ENCODE measurements at regions not wholly inside any gene's neighbourhood (a gene's known extent, or its start where the extent isn't known, plus 50 kb on each side); places are given as distances from the start of the nearest gene placed in this dataset.
"Not testable (repeated sequence)": the region's sequence is repeated elsewhere in the genome, so short reads cannot be mapped to it uniquely, and the experiment has no call there.

DNA sequence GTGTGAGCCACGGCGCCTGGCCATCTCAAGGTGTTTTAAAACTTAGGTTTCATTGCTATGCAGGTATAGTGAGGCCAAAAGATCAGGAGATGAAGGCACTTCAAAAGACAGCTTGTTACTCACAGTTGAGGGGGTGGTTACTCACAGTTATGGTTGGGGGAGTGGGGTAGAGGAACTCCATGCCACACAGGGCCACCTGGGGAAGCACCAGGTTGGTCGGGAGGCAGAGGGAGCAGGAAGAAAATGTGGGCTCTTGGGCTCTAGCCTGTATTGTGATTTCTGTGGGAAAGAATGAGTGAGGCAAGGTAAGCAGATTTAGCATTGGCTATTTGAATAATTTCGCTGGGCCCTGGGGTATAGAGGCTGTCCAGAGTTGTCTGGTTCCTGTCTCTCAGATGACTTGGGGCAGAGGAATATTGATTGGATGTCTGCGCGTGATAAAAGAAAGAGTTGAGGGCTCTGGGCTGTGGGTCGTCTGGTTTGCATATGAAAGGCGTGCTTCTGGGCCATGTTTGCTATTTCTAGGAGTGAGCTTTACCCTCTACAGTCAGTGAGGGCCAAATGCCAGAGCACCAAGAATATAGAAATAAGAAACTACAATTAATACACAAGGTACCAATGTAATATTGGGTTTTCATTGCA lies 226.1 kb upstream of the FAM240B start:
- not testable (repeated sequence) for H3K4me3 ChIP-seq (ENCODE audit: low read depth, low read length); DNase-seq (ENCODE audit: low read depth)

DNA sequence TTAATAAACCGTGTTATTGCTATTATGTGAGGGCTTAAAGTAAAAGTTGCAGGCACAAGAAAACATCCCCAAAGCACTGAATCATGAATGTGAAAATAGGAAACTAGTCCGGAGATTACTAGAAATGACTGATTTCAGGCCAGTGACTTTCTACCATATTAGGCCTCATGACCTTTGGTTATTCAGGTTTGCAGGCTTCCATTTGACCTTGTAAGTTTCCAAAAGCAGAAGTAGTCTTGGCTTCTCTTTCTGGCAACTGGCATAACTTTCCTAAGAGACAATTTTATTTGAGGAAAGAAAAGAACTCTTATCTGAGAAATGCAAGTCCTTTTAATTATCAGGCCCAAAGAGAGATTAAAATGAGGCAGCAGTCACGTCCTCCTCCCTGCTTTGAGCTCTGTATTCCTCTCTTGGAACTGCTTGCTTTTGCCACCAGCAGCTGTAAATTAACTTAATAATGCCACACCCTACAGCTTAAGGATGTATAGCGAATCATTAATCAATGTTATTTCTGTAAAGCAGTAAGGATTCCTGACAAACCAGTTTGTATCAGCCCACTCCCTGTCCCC lies 225.0 kb upstream of the FAM240B start:
- DNase-seq (ENCODE audit: low read depth); H3K4me3 ChIP-seq (ENCODE audit: low read depth, low read length): not testable (repeated sequence)

DNA sequence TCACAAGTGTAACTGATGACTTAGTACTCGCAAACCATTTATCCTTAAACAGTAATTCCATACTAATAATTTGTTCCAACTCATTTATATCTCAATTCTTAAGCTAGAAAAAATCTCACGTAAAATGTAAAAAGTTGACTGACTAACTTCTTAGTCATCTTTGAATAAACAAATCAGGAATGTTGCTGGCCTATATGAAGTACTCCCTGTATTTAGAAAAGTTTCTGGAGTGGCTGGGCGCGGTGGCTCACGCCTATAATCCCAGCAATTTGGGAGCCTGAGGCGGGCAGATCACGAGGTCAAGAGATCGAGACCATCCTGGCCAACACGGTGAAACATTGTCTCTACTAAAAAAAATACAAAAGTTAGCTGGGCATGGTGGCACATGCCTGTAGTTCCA lies 220.6 kb upstream of the FAM240B start:
- H3K4me3 ChIP-seq (ENCODE audit: low read depth, low read length), result not testable (repeated sequence)

DNA sequence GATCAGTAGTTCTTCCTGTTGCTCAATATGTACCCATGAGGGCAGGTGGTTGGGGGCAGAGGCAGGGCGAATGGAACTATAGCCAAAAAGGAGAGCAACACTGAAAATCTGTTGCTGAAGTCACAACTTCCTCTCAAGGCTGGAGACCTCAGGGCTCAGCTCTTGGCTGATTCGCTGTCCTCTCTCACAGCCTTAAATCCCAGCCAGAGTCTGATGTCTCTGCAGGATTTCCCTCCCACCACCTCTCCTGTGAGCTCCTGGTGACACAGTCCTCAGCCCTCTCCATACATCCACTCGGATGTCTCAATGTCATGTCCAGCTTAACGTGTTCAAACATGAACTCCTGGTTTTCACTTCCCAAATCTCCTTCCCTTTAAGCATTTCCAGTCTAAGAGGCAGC lies 218.7 kb upstream of the FAM240B start:
- DNase-seq (ENCODE audit: low read depth); H3K4me3 ChIP-seq (ENCODE audit: low read depth, low read length): not testable (repeated sequence)

More for the DNA sequence above, 220.6 kb upstream of the FAM240B start:
- not testable (repeated sequence) for DNase-seq (ENCODE audit: low read depth)

DNA sequence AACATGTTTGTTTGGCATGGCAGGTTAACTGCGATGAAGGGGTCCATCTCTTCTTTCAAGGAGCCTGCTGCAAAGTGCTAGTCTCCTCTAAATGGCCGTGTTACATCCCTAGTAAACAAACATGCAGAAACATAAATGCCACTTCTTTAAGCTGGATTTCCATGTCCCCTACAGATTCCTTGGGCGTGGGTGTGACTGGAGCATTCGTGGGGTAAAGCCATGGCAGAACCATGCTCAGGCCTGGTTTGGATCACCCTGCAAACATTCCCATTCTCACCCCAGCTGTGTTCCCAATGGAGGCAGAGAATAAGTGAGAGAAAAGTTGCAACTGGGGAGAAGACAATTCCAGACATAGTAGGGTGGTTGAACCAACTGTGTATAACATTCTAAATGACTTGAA lies 208.0 kb upstream of the FAM240B start:
- not testable (repeated sequence) for DNase-seq (ENCODE audit: low read depth); H3K4me3 ChIP-seq (ENCODE audit: low read depth, low read length)

DNA sequence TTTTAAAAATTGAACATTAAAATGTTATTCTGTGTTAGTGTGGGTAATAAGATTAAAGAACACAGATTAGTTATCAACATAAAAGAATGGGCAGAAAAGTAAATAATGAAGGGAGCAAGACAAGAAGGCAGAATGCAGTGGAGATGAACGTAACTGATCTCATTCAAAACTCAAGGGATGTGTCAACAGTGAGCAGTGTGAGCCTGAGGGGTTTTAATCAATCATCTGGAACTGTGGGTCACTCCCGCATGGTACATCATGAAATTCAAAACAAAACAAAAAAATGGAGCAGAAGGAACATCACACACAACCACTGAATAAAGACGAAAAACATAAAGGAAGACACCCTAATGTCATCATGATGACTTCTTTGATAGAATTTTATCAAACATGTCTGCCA lies 206.6 kb upstream of the FAM240B start:
- H3K4me3 ChIP-seq (ENCODE audit: low read depth, low read length); DNase-seq (ENCODE audit: low read depth): not testable (repeated sequence)

DNA sequence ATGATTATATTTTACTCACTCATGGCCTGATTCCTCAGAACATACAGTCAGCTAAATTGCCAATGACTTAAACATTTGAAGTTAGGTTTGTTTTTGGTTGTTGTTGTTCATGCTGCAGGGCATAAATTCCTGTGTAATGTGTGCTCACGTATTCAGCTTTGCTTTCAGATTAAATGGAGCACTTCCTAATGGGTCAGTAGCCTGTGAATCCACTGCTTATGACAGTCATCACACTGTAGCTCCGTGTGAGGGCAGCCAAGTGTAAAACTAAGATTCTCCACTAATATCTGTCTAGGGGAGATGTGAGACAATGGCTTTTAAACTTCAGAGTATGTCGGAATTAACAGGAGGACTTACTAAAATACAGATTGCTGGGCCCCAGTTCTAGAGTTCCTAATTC lies 201.3 kb upstream of the FAM240B start:
- not testable (repeated sequence) for H3K4me3 ChIP-seq (ENCODE audit: low read depth, low read length); DNase-seq (ENCODE audit: low read depth)

DNA sequence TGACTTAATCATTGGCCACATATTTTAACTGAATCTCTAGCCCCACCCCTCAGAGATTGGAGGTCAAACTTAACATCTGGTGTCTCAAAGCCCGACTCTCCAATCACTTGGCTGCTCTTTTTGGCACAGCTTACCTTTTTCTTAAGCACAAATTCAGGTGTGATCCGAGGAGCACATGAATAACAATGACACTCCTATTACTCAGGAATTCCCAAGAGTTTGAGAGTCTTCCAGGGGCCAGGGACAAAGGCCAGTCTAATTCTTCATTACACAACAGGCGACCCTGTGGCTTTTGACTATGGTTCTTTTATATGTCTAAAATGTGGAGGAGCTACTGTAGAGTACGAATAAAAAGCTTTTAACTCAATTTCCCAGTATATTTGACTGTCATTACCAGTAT lies 190.7 kb upstream of the FAM240B start:
- not testable (repeated sequence) for DNase-seq (ENCODE audit: low read depth); H3K4me3 ChIP-seq (ENCODE audit: low read depth, low read length)

DNA sequence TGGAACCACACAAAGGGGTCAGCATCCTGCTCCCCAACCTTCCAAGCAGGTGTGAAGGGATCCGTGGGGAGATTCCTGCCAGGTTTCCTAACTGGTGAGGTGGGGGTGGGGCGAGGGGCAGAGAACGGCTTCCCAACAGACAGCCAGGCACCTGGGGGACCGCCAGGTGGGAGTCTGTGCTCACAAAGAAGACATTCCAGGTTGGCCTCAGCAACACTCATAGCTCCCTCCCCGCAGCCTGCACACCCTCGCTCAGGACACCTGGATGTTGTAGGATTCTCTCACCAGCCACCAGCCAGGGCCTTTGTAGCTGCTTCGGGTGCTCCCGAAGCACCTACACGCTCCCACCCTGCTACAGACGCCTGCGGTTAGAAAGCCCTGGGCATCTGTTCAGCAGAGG lies 184.8 kb upstream of the FAM240B start:
- H3K4me3 ChIP-seq (ENCODE audit: low read depth, low read length); DNase-seq (ENCODE audit: low read depth): not testable (repeated sequence)

DNA sequence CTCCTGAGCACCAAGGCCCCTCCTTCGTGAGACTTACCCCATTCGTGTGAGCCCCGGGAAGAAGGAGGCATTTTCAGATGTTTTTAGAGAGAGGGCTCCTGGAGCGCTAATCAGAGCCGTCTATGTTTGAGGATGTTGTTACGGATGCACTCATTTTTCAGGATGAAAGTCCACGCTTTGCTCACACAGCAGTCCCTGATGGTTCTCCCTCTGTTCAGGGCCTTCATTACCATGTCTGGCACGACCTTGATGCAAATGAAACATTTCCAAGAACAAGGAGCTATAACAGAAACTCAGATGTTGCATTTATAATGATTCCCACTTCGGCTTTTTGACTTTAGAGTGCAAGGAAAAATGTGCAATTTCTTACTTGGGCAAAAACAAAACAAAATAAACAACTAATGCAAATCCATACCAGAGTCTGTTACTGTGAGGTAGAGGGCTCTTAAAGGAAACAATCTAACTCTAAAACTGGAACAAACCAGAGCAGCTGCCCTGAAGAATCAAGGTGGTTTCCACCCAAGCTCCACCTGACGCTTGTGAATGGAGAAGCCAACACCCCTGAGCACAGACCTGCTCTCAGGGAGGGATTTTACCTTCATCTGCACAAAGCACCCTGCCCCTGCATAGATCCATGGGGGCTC lies 181.7 kb upstream of the FAM240B start:
- not testable (repeated sequence) for H3K4me3 ChIP-seq (ENCODE audit: low read depth, low read length); DNase-seq (ENCODE audit: low read depth)

DNA sequence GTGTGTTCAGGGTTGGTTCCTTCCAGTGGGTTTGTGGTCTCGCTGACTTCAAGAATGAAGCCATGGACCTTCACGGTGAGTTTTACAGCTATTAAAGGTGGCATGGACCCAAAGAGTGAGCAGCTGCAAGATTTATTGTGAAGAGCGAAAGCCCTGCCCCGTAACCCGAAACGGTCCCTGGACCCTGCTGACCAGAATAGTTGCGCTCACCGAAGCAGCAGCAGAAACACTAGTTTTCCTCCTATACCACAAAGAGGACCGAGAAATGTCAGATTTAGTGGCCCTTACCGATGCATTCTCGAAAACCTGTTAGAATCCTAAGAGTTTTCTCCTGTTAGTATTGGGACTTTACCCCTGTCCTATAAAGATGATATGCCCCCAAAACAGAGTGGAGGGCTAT lies 176.5 kb upstream of the FAM240B start:
- not testable (repeated sequence) for H3K4me3 ChIP-seq (ENCODE audit: low read depth, low read length); DNase-seq (ENCODE audit: low read depth)

DNA sequence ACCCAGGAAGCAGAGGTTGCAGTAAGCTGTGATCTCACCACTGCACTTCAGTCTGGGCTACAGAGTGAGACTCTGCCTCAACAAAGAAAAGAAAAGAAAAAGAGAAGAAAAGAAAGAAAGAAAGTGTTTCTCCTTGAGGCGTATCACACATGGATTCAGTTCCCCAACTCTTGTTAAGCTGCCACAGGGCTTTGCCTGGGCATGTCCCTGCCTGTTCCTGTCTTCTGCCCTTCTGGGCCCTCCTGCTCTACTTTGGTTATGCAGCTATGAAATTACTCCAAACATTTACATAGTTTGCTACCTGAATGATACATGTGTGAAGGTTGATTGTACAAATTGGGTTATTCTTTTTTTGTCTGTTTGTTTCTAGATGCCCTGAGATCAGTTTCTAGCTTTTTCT lies 175.3 kb upstream of the FAM240B start:
- DNase-seq (ENCODE audit: low read depth), result not testable (repeated sequence)

DNA sequence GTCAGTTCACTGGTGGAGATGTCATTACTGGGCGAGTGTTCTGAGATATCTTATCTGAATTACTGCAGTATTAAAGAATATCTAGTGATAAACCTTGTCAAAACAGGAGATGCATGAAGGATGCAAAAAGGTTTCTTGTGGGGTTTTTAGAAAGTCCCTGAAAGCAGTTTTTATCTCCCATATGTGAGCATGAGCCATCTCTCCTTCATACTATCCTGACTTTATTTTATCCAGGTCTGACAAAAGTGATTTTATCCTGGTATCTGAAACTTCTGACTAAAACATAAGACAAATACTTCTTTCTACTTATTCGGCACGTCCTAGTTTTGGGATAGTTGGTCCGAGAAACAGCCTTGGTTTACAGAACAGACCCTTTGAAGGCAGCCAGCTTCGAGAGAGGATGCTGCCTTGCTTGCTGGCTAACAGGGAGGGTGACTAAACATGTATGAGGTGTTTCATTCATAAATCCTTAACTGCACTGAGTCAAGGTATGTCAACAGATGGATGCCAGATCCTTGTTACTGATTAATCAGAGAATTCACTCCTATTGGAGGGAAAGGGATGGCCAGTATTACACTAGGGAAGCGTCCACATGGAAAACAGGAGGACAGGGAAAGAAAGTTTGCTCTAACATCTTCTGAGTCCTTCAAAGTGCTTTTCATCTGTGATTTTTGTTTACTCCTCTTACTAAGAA lies 172.8 kb upstream of the FAM240B start:
- not testable (repeated sequence) for H3K4me3 ChIP-seq (ENCODE audit: low read depth, low read length); DNase-seq (ENCODE audit: low read depth)

More for the DNA sequence above, 175.3 kb upstream of the FAM240B start:
- H3K4me3 ChIP-seq (ENCODE audit: low read depth, low read length), result not testable (repeated sequence)

DNA sequence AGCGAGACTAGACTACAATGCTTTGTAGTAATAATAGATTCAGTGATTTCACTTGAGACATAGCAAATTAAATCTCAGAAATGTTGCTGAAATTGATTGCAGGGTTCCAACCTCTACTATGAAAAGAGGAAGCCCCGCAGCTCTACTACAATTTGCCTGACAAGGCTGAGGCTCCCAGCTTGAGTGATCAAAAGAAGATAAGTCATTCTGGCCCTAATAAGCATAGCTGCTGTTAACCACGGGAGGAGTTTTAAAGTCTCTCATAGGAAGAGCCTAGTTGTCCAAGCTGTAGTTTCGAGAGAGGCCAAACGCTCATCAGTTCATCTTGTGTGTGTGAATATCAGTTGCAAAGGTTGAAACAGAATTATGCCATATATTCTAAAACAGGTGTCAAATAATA lies 166.1 kb upstream of the FAM240B start:
- H3K4me3 ChIP-seq (ENCODE audit: low read depth, low read length); DNase-seq (ENCODE audit: low read depth): not testable (repeated sequence)

DNA sequence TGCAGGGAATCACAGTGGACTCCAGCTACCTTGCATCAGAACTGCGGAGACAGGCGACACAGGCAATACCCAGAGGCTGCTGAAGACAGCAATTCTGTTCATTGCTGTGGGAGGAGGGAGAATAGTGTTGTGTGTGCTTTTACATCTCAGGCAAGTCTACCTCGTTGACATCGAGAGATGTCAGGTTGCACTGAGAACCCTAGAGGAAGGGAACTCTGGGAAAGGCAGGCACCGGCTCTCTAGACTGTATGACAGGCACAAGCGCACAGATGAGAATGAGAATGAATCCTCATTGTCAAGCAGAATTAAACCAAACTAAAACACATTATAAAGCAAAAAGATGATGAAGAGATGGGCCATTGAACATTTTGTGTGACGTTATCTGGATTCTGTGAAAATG lies 155.7 kb upstream of the FAM240B start:
- DNase-seq (ENCODE audit: low read depth); H3K4me3 ChIP-seq (ENCODE audit: low read depth, low read length): not testable (repeated sequence)

DNA sequence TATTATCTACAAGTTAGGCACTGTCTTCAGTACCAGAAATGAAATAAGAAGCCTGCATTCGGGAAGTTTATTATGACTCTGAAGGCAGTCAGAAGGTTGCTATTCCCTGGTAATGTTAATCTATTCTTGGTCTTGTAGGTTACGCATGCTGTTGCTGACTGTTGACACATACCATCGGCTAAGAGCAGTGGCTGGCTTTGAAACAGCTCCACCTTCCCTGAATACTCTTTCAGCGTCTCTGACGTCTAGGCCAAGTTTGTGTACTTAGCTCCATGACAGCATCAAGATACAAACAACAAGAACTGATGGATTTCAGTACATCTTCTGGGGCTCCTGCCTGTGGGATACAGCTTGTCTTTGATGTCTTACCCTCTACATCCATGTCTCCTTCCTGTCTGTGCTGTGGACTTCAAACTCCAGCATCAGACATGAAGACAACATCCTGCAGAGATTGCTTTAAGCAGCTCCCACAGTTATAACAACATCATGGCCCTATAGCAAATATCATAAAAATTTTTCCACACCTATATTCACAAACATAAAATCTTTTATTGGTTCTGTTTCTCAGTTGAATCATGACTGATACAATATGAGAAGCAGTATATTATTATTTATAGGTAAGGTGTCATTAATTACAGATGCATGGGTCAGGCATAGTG lies 151.5 kb upstream of the FAM240B start:
- not testable (repeated sequence) for H3K4me3 ChIP-seq (ENCODE audit: low read depth, low read length); DNase-seq (ENCODE audit: low read depth)

DNA sequence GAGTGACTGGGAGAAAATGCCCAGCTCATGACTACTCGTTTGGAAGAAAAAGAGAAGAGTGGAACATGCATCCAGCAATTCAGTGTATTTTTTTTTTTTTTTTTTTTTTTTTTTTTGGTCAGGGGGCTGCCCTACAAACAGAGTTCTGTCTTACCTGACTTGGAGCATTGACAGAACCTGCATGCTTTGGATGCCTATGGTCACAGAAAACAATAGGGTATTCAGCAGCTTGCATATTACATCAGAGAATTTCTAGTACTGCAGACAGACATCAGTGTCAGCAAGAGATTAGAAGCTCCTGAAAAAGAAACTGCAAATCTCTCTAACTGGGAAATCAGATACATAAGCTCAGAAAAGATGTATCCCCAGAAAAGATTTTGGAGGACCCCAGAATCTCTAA lies 139.9 kb upstream of the FAM240B start:
- not testable (repeated sequence) for H3K4me3 ChIP-seq (ENCODE audit: low read depth, low read length); DNase-seq (ENCODE audit: low read depth)

DNA sequence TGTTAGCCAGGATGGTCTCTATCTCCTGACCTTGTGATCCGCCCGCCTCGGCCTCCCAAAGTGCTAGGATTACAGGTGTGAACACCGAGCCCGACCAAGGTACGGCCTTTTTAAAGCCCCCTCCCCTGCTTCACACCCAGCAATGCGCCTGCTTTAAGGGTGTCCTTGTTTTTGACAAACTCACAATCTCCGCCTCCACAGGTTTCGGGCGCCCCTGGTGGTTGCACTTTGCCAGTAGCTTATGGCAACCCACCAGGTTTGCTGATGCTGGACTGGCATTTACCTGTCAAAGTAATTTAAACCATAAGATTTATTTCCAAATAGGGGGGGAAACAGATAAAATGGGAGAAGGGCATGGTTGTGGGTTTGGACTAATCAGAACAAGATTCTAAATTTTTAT lies 129.0 kb upstream of the FAM240B start:
- not testable (repeated sequence) for DNase-seq (ENCODE audit: low read depth); H3K4me3 ChIP-seq (ENCODE audit: low read depth, low read length)

DNA sequence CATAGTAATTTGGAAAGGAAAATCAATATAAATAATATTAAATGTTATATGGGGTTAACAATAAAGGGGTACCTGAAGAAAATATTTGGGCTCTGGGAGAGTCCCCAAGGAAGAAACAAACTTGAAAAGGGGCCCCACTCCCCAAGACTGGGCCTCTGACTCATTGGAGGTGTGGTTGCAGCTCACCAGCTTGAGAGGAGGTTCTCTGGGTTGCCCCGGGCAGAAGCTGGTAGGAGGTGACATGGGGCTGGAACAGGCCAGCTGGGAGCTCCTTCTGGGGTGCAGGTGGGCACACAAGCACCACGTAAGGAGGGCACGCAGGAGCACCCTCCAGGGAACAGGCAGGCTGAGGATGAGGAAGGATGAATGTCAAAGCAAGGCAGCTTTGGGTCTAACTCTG lies 120.3 kb upstream of the FAM240B start:
- DNase-seq (ENCODE audit: low read depth); H3K4me3 ChIP-seq (ENCODE audit: low read depth, low read length): not testable (repeated sequence)
